ENCODE measurements at regions not wholly inside any gene's neighbourhood (a gene's known extent, or its start where the extent isn't known, plus 50 kb on each side); places are given as distances from the start of the nearest gene placed in this dataset.

DNA sequence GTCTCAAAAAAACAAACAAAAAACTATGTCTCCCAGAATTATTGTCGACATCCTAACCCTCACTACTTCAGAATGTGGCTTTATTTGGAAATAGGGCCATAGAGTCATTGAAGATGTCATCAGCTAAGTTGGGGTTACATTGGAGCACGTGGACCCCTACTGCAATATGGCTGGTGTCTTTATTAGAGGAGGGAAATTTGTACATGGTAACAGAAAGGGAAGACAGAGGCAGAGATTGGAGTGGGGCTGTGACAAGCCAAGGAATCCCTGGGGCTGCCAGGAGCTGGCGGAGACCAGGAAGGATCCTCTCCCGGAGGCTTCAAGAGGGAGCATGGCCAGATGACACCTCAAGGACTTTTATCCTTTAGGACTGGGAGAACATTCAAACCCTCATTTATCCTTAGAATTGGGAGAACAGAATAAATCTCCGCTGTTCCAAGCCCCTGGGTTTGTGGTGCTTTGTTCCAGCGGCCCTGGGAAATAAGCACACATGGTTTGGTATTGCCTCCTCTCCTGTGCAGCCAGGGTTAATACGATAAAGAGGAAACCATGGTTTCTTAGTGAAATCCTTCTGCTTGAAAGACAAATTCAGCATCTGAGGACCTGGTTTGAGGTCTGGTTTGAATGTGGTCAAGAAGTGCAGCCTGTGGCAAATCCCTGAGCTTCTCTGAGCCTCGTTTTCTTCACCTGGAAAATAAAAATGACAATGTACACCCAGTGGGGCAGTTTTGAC lies 184.7 kb downstream of the MYCN start:
- no peak for DNase-seq

- DNase-seq, result no peak
These were observed 183.8 kb downstream of the MYCN start for GRCh38 chr2:16123856-16124780.

DNA sequence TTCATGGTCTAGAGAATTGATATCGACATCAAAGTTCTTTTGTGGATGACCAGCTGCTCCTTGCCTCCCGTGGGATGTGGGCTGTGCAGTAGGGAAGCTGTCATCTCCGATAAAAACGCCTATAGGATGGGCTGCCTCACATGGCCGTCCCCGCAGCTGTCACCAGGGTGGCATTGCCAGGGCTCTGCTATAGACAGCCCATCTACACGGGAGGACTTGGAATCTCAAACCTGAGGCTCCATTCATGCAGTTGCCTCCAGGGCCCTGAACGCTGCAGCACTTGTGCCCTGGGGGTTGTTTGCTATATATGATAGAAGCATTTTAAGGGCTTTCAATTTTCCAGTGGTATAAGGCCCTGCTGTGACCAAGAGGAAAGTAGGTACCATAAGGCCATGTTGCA lies 183.1 kb downstream of the MYCN start:
- DNase-seq, result no peak

DNA sequence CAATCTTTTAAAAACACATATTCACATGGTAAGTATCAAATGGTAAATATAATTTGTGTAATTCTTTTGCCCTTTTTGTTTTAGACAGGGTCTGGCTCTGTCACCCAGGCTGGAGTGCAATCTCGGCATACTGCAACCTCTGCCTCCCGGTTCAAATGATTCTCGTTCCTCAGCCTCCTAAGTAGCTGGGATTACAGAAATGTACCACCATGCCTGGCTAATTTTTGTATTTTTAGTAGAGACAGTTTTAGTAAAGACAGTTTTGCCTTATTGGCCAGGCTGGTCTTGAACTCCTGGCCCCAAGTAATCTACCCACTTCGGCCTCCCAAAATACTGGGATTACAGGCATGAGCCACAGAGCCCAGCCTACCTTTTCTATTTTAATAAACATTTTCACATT lies 182.2 kb downstream of the MYCN start:
- DNase-seq, result no peak

DNA sequence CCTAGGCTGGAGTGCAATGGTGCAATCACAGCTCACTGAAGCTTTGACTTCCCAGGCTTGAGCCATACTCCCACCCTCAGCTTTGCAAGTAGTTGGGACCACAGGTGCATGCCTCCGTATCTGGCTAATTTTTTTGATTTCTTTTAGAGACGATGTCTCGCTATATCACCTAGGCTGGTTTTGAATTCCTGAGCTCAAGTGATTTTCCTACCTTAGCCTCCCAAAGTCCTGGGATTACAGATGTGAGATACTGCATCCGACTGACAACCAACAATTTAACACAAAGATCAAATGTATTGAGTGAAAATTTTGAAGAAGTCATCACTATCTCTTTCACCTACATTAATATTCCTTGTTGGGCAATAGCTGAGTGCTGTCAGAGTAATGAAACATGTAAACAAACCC lies 181.6 kb downstream of the MYCN start:
- no peak for DNase-seq

DNA sequence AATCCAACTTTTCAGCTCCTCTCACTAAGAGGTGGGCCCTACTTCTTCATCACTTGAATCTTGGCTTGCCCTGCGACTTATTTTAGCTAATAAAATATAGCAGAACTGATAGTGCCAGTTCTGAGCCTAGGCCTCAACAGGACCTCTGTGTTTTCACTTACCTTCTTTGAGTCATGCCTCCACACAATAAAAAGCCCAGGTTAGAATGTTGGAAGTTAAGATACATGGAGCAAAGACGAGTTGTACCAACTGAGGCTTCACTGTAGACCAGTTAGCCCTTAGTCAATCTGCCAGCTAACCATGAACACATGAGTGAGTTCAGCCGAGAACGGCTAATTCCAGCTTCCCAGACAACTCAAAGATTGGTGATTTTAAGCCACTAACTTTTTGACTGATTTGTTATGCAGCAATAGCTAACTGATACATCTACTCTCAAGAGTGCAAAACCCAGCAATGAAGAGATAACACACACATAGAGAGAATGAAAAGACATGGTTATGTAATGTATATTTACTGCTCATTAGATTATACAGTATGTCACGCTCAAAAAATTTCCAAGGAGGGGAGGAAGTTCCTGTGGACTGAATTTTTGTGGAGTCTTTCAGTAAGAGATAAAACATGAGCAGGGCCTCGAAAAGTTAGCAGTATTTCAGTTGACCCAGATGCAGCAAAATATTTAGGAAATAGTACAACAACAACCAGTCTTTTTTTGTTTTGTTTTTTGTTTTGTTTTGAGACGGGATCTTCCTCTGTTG lies 181.1 kb downstream of the MYCN start:
- DNase-seq, result no peak

GRCh38 chr2:16120591-16121180 lies 180.3 kb downstream of the MYCN start:
- no peak for DNase-seq

- no peak for DNase-seq
These were observed 179.4 kb downstream of the MYCN start for GRCh38 chr2:16119741-16120140.

DNA sequence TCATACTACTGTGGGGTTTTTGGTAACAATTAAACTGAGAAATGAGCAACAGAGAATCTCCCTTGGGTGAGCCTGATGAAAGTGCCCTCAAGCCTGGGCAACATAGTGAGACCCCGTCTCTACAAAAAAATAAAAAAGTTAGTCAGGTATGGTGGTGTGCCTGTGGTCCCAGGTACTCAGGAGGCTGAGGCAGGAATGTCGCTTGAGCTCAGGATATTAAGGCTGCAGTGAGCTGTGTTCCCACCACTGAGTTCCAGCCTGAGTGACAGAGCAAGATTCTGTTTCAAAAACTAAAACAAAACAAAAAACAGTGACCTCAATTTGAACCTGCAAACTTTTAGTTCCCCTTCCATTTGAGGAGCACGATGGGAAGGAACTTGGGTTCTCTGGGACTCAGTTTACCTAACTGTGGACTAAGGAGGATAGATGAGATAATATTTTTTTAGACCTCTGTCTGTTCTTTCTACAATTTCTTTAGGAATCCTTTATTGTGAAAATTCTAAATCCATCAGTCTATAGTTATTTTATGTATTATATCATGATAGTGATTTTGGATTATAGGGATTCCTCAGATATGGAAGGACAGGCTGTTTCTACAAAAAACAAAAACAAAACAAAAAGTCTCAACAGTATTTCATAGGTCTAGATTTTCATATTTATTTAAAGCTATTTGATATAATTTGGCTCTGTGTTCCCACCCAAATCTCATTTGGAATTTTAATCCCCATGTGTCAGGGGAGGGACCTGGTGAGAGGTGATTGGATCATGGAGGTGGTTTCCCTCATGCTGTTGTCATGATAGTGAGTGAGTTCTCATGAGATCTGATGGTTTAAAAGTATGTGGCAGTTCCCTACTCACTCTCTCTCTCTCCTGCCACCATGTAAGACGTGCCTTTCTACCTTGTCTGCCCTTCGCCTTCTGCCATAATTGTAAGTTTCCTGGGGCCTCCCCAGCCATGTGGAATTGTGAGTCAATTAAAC lies 178.6 kb downstream of the MYCN start:
- no peak for DNase-seq

DNA sequence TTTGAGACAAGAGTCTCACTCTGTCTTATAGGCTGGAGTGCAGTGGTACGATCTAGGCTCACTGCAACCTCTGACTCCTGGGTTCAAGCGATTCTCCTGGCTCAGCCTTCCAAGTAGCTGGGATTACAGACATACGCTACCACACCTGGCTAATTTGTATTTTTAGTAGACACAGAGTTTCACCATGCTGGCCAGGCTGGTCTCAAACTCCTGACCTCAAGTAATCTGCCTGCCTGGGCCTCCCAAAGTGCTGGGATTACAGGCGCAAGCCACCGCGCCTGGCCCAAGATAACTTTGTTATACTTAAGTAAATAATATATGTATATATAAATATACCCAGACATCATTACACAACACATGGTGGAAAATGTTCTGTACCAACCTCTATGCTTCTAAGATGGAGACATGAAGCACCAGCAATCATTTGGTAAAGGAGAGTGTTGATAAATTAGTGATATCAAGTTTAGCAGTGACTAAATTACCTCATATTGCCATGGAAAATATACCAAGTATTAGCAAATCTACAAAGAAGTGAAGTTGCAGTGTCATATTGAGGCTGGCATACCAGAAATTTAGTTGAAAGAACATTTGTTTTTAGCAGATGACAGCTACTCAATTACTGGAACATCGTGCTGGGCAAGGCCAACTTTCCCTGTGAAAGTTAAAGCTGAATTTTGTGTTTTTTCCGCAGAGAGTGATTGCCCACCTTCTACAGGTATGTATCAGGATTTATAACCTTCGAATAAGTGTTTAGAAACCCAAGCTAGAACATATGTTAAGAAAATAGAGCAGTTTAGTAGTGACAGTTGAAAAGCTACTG lies 177.7 kb downstream of the MYCN start:
- DNase-seq, result no peak

DNA sequence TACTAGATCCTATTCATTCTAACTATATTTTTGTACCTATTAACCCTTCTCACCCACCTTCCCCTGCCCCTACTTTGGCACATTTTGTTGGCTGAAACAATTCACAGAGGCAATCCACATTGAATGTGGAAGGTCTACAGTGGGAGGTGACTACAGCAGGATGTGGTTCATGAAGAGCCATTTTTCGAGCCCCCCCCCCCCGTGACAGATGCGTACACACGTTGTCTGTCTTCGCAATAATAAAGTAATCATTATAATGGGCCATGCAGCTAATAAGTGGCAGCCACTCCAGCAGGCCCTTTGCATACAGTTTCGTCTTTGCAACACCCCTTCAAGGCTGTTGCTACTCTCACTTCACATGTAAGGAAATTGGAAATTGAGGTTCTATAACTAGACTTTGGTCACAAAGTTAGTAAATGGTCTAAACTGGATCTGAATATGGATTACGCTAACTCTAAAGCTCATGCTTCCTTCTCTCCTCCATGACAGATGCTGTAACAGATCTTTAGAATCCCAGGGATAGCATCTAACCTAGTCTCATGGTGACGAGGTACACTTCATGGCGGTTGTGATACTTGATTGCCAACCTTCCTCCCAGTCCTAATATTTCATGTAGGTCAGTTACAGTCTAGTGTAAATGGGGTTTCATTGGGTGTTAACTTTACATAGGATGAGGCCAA lies 176.8 kb downstream of the MYCN start:
- no peak for DNase-seq

GRCh38 chr2:16115881-16116830 lies 175.8 kb downstream of the MYCN start:
- DNase-seq, result no peak

- no peak for DNase-seq
These were observed 174.9 kb downstream of the MYCN start for GRCh38 chr2:16115291-16115690.

GRCh38 chr2:16114836-16115235 lies 174.5 kb downstream of the MYCN start:
- no peak for DNase-seq

GRCh38 chr2:16114070-16114469 lies 173.7 kb downstream of the MYCN start:
- no peak for DNase-seq

DNA sequence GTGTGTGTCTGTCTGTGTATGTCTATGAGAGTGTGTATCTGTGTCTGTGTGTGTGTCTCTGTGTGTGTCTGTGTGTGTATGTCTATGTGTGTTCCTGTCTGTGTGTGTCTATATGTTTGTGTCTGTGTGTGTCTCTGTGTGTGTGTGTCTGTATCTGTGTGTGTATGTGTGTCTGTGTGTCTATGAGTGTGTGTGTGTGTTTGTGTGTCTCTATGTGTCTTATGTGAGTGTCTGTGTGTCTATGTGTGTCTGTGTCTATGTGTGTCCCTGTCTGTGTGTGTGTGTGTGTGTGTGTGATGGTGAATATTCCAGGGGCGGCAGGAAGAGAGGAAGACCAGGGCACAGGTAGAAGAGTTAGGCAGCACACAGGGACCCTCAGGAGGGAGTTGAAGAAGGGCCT lies 173.2 kb downstream of the MYCN start:
- no peak for DNase-seq

DNA sequence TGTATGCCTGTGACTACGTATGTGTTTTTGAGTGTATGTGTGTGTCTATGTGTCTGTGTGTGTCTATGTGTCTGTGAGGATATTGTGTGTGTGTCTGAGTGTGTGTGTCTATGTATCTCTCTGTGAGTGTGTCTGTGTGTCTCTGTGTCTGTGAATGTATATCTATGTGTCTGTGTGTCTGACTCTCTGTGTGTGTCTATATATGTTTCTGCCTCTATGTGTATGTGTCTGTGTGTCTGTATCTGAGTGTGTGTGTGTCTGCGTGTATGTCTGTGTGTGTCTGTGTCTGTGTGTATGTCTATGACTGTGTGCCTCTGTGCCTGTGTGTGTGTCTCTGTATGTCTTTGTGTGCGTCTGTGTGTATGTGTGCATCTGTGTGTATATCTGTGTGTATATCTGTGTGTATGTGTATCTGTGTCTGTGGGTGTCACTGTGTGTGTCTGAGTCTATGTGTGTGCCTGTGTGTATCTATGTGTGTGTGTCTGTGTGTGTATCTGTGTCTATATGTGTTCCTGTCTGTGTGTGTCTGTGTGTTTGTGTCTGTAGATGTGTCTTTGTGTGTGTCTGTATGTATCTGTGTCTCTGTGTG lies 172.7 kb downstream of the MYCN start:
- no peak for DNase-seq

DNA sequence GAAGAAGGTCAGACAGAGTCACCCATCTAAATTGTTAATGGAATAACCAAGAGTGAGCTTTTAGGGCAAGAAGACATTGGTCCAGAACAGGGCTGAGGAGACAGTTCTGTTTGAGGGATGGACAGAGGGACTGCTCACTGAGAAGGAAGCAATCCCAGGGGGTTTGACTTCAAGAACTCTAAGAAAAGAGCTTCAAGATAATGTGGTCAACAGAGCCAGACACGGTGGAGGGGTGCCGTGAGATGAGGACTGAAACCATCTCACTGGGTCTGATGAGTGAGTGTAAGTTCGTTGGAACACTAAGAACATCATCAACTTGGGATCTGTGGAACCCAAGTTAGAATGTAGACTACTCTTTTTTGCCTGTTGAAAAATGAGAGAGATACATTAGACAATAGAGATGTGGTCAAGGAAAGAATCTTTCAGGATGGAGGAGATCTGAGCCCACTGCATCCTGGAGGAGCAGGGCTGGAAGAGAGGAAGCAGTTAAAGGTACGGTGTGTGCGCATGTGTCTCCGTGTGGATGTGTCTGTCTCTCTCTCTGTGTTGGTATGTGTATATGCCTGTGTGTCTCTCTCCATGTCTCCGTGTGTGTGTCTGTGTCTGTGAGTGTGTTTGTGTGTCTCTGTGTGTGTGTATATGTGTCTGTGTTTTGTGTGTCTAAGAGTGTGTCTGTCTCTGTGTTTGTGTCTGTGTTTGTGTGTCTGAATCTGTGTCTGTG lies 172.1 kb downstream of the MYCN start:
- no peak for DNase-seq

All from CD4-positive, alpha-beta T cell treated with Interleukin-12 subunit alpha and Interleukin-12 subunit beta, for 1 hour (primary cell).